IPS-NIHi11 (cell line): ENCODE measurements at regions not wholly inside any gene's neighbourhood (a gene's known extent, or its start where the extent isn't known, plus 50 kb on each side); places are given as distances from the start of the nearest gene placed in this dataset.
"Not testable (repeated sequence)": the region's sequence is repeated elsewhere in the genome, so short reads cannot be mapped to it uniquely, and the experiment has no call there.

Experiments used
- DNase-seq: peaks from one replicate; pipeline ENCODE4 v3.0.0; 2012; ENCODE audit warnings: mixed read lengths, low spot score

DNA sequence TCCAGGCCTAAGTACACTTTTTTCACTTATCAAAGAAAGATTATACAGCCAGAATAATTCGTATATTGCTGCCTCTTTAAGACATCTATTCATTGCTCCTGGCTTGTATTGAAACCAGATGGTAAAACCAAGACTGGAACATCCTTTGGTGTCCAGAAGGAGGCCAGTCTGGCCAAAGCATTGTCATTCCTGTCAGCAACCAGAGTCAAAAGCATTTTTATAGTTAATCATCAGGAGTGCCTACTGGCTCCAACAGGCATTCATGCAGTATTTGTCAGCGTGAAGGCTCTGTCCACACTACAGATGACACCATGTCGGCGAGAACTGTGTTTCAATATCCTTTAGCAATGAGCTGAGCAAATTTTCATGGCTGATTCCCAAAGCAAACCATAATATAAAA lies 118.0 kb upstream of the G2E3 start:
- no peak for DNase-seq

DNA sequence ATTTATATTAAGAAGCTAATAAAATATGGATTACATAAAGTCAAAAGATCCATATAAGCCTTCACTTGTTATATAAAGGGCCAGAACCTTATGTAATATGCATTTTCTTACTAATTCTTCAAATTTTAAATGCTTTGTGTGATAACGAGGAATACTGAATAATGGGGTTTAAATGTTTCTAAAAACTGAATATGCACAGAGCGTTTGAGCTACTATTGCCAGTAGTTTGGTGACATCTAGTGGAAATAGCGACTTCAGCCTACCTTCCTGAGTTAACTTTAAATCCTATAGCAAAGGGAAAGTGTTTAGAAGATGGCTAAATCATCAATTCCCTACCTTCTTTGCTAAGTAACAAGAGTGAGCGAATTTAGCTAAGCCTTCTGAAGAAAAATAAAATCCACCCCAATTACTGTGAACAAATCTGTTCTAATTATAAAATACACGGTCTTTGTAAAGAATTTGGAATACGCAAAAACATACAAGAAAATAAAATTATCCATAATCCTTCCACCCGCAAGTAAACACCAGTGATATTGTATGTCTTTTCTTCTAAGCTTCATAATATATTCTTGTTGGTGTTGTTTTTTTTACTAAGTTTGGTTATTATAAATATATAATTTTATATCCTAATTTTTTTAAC lies 115.5 kb upstream of the G2E3 start:
- no peak for DNase-seq

DNA sequence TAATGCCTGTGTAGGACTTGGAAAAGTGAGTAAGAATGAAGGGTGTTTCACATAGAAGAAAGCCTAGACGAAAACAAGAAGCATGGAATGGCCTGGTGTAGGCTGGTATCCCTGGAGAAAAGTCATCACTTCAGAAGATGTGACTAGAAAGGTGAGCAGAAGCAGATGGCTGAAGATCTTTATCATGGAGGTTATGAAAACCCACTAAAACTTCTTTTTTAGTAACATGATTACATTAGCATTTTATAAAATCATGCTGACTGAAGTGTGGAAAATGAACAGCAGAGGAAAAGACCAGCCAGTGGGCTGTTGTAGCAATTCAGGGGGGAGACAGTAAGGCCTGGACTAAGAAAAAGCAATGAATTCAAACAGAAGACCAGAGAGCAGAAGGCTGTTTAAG lies 114.5 kb upstream of the G2E3 start:
- no peak for DNase-seq

DNA sequence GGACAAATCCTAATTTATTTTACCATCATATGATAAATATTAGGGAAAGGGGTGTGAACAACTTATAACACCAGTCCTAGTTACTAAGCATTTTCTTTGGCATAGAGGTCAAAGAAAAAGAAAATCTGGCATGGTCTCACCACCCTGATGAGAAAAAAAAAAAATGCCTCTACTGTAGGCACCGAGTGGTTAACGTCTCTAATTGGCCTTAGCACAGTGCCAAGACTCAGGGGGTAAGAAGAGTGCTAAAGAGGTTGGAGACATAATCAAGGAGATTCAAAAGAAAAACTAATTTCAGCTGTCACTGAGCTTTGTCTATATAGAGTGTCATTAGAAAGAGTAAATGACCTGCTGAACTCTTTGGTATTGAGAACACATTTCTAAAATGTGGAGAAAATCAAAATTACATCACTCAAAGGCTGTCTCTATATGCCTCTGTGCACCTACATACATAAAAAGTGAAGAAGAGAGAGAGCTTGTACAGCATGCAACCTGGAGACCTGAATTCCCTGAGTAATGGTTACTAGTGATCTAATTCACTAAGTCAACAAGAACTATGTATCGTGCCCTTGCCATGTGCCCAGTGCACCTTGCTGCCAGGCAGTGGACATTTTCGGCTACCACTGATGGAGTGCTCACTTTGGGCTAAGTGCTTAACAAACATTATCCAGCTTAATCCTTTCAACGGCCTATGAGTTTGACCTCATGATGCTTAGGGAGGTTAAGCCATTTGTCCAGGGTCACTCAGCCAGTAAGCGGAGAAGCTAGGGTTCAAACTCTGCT lies 113.8 kb upstream of the G2E3 start:
- no peak for DNase-seq

DNA sequence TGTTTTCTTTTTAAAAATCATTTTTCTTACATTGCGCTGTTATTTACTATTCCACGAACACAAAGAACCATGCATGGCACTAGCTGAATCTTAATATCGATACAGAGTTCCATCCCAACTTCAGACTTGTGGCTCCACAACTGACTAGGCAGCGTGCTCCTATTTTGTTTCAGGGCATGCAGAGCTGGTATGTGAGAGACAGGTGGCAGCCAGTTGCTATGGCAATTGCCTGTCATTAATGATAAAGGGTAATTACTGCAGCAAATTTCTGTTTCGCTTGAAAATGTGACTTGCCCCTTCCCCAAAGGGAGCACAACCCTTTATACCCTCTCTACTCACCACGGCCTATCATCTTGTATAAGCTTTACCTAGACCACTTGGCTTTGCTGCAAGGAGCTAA lies 113.1 kb upstream of the G2E3 start:
- no peak for DNase-seq

DNA sequence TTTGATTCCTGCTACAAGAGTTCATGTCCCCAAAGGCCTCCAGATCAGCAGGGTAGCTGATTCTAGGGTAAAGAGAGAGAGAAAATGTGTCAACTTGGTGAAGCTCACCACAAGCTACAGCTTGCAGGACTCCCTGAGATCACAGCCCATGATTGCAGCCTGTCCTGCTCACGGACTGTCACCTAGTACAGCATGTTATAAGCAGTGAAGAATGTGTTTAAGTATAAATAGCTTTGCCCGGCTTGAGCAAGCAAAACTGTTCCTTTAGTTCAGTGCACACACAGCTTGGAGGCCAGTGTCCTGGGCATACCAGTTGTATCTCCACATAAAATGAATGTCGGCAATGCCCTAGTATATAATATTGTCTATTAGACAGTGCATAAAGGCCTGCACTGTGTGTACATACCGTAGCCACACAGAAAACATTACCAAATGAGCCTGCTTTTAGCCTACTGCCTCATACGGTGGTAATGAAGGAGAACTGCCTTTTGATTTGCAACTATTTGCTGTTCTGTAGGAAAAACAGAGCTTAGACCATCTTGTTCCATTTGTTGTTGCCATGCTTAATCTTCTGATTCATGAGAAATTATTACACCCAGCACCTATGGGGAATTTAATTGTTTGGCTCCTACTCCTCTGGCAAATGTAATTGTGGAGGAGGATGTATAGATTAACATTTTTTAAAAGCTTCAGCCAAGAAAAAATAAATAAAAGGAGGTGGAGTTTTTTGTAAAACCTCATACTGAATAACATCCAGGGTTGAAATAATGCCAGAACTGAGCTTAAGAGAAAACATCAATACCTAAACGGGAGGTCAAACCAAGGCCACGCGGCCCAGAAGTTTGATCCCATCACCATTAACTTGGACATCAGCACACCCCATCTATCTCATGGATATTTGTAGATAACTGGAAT lies 108.1 kb upstream of the G2E3 start:
- DNase-seq: no peak

DNA sequence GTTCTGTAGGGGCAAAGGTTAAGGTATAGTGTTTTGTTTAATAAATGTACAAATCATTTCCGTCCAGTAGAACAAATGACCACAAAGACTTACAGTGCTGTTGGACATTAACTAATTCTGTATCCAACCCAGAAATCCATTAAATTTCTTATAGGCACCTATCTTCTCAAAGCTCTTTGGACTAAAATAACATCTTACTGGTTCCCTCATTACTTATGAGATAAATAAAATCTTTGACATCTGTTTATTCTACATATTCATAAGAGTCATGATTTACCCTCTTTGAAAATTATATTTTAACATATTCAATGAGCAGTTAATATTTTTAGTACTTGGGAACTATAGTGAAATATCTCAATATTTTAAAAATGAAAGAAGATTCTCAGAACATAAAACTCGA lies 102.7 kb upstream of the G2E3 start:
- no peak for DNase-seq

DNA sequence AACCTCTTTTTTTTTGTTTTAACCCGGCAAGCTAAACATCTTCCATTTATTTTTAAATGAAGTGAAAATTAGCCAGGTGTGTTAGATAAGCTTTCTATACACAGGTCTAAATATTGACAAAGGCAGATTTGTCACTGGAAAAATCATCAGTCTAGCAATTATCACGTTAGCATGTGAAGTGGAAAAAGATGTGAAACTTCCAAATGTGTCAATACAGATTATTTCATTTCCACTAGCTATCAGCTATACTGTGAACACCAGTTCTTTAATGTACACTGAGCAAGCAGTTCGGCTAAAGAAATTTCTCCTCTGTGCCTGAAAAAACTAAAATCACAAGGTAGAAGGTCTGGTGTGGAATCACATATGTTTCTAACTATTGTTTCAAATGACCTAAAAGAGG lies 96.6 kb upstream of the G2E3 start:
- no peak for DNase-seq

DNA sequence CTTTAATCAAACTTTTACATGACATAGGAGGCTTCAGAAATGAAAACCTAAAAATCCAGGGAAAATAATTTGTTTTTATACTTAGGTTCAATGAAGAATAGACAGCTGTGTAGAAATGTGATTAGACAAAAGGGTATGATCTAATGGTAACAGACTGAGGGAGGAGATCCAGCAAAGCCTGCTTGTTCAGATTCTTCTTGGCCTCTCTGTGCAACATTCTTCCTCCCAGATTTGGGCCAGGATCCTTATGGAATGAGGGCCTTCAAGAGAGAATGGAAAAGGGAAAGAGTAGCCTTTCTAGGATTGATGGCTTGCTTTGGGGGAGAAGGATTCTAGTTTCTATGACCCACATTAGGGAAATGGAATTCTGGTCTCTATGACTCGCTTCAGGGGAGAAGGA lies 94.5 kb upstream of the G2E3 start:
- DNase-seq: no peak

DNA sequence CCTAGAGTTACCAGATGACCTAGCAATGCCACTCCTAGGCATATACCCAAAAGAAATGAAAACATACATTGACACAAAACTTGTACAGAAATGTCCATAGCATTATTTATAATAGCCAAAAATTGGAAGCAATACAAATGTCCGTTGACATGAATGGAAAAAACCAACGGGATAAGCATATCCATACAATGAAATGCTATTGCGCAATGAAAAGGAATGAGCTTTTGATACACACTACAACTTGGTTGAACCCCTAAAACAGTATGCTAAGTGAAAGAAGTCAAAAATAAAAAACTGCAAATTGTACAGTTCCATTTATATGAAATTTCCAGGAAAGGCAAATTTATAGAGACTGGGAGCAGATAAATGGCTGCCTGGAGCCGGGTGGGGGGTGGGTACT lies 90.6 kb upstream of the G2E3 start:
- DNase-seq: no peak

DNA sequence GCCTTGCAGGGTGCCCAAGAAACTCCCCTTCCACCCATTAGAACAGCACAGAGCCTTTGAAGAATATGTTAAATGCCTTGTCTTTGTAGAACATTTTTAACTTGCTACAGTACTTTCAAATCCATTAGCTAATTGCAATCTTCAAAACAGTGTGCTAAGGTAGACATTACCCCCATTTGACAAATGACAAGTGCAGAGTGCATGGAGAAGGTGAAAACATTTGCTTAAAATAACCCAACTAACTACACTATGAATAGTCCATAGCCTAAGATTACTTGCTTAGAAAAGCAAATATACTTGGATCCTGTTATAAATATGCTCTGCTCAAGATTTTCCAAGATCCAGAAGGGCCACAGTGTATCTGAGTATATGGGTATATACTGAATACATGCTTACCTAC lies 87.0 kb upstream of the G2E3 start:
- DNase-seq: no peak

DNA sequence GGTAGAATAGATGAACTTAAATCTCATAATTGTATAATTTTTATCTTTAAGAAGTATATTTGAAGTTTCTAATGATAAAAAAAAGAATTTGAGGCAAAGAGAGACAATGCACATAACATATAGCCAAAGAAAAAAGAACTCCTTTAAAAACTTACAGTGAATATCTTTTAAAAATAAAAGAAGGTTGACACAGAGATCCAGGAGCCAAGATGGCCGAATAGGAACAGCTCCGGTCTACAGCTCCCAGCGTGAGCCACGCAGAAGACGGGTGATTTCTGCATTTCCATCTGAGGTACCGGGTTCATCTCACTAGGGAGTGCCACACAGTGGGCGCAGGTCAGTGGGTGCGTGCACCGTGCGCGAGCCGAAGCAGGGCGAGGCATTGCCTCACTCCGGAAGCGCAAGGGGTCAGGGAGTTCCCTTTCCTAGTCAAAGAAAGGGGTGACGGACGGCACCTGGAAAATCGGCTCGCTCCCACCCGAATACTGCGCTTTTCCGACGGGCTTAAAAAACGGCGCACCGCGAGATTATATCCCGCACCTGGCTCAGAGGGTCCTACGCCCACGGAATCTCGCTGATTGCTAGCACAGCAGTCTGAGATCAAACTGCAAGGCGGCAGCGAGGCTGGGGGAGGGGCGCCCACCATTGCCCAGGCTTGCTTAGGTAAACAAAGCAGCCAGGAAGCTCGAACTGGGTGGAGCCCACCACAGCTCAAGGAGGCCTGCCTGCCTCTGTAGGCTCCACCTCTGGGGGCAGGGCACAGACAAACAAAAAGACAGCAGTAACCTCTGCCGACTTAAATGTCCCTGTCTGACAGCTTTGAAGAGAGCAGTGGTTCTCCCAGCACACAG lies 84.9 kb upstream of the G2E3 start:
- not testable (repeated sequence) for DNase-seq

DNA sequence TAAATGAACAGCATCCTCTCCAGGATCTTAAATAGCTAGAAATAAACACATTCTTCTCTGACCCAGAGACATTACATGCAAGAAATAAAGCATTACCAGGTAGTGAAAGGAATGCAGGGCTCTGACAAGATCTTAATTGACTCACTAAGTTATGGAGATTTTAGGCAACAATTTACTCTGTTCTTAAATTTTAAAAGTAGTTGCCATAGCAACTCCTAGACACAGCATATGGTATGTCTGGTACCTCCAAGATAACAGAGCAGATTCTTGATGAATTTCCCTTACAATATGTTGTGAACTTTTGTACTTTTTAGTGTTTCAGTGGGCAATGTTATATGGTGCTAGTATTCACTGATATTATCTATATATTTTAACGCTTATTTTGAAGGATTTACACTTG lies 76.7 kb upstream of the G2E3 start:
- no peak for DNase-seq

DNA sequence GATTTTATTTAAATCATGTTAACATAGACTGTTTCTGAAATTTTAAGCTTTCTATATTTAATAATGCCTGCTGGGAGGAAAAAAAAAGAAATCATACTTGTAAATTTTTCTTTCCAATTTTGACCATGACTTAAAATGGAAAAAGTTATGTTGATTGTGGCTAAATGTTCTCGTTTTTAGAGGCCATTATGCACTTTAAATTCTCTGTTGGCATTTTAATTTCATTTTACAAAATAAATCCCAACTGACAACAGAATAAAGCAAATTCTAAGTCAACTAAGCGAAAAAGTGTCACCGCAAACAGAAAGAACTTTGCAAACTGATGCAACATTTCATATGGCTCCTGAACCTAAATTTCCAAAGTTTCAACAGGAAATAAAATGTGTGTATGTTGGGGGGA lies 74.8 kb upstream of the G2E3 start:
- DNase-seq: no peak

DNA sequence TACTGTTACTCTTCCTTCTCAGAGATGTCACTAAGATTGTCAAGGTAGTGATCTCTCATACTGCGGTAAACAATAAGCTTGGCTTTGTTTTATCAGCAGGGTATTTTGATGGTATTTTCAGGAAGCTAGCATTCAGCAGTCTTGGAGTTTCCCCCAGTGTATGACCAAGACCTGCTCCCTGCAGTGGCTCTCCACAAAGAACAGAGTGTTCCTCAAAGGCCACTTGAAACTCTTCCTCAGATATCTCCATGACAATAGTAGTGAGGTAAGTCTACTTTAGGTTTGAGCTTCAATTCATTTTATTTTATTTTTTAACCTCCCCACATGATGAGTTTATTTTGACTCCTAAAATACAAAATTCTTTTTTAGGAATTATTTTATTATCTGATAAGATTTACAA lies 74.0 kb upstream of the G2E3 start:
- DNase-seq: peak; percentile 10

DNA sequence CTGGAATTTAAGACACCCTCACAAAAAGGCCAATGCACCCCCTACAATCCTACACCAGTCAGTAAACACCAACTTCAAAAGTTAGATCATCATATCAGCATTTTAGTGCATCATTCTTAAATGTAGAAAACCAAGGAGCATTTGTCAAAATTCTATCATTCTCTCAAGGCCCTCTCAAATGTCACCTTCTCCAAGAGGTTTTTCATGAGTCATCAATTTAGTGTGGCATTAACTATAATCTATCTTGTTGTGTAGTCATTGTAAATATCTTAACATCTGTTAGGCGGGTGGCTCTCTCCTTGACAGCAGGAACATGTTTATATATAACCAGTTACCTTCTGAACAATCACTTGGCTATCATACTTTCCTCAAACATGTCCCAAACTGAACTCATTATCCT lies 62.1 kb upstream of the G2E3 start:
- no peak for DNase-seq

DNA sequence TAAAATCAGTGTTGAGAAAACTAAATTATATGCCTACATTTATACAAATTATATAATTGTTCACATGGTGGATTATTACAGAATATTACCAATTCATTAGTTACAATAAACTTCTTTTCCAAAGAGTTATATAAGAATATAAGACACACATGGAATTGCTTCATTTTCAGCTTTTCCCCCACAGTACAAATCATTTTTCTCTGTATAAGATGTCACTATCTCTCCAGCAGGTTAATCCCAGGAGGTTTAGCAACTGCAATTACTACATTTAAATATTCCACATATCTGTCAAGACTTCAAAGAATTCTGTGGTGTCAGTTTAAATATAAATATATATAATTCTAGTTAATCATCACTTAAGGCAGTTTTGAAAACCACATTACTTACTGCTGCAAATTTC lies 59.6 kb upstream of the G2E3 start:
- no peak for DNase-seq

DNA sequence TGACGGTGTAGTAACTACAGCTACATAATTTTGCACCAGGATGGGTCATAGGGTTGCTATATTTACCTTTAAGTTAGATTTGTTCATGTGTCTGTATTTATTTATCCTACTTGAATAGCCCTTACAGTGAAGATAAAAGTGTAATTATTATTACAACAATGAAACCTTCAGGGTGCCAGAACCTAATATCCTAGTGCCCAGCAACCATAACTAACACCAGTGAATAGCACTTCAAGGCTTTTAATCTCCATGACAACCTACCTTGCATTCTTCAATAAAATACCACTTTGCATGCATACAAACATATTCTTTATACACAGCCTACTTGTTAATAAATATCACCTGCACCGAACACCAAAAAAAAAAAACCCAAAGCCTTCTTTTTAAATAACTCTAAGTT lies 58.7 kb upstream of the G2E3 start:
- no peak for DNase-seq

DNA sequence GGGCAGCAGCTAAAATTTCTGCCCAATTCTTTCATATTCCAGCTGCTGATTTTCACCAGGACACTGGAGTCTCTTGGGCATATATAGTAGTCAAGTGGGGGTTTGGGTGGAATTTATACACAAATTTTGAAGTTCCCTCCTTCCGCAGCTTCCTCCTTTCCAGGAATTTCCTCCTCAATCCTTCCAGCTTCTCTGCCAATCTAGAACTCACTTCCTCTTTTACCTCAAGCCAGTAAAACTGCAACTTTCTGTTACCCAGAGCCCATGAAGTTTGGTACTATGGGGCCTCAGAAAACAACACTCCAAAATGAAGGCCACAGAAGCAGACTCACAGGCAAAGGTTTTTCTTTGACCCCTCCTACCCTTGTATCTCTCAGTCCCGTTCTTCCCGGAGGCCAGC lies 51.7 kb upstream of the G2E3 start:
- no peak for DNase-seq
